GM18517 (cell line): ENCODE measurements at regions not wholly inside any gene's neighbourhood (a gene's known extent, or its start where the extent isn't known, plus 50 kb on each side); places are given as distances from the start of the nearest gene placed in this dataset.
"Not testable (repeated sequence)": the region's sequence is repeated elsewhere in the genome, so short reads cannot be mapped to it uniquely, and the experiment has no call there.

Experiments used
- ATAC-seq: cut with Tn5 transposase; IDR thresholded peaks from one replicate; pipeline ENCODE4 v1.9.1; 2021; ENCODE audit warnings: mild to moderate bottlenecking, moderate library complexity; ENCODE audit not compliant: unreplicated experiment

GRCh38 chr16:22651111-22651817, 140.6 kb downstream of the NPIPB5 start:
- not testable (repeated sequence) for ATAC-seq

DNA sequence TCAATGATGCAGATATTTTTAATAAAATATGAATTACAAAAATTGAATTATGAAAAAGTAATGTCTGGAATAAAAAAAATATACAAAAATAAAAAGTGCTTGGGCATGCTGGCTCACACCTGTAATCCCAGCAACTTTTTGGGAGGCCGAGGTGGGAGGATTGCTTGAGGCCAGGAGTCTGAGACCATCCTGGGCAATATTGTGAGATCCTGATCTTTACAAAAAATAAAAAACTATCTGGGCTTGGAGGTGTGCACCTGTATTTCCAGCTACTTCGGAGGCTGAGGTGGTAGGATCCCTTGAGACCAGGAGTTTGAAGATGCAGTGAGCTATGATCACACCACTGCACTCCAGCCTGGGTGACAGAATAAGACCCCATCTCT, 141.8 kb downstream of the NPIPB5 start:
- ATAC-seq: no peak

DNA sequence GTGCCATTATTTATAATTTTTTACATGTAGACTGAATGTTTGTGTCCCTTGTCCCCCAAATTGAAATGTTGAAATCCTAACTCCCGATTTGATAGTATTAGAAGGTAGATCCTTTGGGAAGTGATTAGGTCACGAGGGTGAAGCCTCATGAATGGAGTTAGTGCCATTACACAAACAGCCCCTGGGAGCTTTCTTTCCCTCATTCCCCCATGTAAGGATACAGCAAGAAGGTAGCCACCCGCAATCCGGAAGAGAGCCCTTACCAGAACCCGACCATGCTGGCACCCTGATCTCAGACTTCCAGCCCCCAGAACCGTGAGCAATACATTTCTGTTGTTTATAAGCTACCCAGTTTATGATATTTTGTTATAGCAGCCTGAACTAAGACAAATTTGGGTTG, 143.2 kb downstream of the NPIPB5 start:
- ATAC-seq: no peak

DNA sequence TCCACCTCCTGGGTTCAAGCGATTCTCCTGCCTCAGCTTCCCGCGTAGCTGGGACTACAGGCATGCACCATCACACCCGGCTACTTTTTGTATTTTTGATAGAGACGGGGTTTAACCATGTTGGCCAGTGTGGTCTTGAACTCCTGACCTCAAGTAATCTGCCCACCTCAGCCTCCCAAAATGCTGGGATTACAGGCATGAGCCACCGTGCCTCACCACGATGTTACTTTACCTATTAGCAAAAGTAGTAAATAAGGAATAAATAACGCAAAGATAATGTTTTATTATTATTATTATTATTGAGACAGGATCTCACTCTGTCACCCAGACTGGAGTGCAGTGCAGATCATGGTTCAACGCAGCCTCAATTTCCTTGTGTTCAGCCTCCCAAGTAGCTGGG, 145.9 kb downstream of the NPIPB5 start:
- not testable (repeated sequence) for ATAC-seq

- ATAC-seq: no peak
Measured at GRCh38 chr16:22659933-22660332, 149.2 kb downstream of the NPIPB5 start.

GRCh38 chr16:22660441-22661160, 149.9 kb downstream of the NPIPB5 start:
- ATAC-seq: no peak

DNA sequence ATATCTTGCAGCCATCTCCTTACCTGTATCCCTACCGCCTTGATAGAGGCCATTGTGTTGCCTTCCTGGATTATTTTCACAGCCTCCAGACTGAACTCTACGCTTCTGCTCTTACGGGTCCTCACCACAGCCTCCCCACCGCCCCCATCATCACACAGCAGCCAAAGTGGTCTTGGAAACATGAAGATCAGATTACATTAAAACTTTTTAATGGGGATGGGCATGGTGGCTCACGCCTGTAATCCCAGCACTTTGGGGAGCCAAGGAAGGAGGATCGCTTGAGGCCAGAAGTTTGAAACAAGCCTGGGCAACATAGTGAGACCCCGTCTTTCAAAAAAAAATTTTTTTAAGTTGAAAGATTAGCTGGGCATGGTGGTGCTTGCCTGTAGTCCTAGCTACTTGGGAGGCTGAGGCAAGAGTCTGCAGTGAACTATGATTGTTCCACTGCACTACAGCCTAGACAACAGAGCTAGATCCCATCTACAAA, 150.5 kb downstream of the NPIPB5 start:
- ATAC-seq: no peak

DNA sequence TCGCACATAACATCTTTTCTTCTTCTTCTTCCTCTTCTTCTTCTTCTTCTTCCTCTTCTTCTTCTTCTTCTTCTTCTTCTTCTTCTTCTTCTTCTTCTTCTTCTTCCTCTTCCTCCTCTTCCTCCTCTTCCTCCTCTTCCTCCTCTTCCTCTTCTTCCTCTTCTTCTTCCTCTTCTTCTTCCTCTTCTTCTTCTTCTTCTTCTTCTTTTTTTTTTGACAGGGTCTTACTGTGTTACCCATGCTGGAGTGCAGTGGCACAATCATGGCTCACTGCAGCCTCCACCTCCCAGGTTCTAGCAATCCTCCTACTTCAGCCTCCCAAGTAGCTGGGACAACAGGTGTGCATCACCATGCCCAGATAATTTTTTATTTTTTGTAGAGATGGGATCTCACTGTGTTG, 151.0 kb upstream of the HS3ST2 start:
- ATAC-seq: not testable (repeated sequence)

GRCh38 chr16:22663389-22664064, 150.4 kb upstream of the HS3ST2 start:
- ATAC-seq: no peak

DNA sequence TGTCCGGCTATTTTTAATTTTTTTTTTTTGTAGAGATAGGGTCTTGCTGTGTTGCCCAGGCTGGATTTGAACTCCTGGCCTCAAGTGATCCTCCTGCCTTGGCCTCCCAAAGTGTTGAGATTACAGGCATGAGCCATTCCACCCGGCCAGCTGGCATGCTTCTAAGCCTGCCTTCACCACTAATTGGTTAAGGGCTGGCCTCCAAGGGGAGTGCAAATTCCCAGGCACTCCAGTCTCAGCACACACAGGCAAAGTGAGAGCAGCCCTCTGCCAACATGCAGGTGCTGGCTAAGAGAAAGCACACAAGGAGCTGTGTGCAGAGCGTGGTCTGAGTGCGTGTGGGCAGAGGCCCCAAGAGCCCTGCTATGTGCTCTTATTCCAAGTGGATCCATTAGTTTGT, 149.8 kb upstream of the HS3ST2 start:
- ATAC-seq: no peak

GRCh38 chr16:22664561-22664997, 149.4 kb upstream of the HS3ST2 start:
- no peak for ATAC-seq

GRCh38 chr16:22665048-22665797, 148.7 kb upstream of the HS3ST2 start:
- no peak for ATAC-seq

DNA sequence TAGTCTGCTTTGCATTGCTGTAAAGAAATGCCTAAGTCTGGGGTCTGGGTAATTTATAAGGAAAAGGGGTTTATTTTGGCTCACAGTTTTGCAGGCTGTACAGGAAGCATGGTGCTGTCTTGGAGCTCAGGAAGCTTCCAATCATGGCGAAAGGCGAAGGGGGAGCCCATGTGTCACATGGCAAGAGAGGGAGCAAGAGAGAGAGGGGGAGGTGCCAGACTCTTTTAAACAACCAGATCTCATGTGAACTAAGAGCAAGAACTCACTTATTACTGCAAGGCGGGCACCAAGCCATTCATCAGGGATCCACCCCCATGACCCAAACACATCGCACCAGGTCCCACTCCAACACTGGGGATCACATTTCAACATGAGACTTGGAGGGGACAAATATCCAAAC, 148.2 kb upstream of the HS3ST2 start:
- no peak for ATAC-seq

- no peak for ATAC-seq
Measured at GRCh38 chr16:22668318-22668717, 145.6 kb upstream of the HS3ST2 start.

DNA sequence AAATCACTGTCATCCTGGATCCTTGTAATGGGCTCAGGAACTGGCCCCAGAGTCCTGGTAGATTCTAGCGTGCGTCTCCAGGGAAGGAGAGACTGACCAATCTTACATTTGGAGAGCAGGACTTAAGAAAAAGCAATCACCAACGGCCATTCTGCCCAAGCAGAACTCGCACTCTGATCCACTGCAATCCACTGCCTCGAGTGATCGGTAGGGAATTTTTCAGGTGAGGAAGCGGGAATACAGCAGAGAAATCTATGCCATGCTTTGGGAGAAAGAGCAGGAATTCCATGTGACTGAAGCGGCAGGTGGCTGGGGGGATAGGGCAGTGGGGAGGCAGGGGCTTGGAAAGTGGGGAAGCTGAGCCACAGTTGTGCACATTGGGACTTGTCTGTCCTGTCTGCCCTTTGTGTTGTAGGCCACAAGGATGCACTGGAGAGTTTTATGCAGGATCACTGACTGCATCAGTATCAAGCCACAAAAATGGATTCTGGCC, 143.9 kb upstream of the HS3ST2 start:
- no peak for ATAC-seq

DNA sequence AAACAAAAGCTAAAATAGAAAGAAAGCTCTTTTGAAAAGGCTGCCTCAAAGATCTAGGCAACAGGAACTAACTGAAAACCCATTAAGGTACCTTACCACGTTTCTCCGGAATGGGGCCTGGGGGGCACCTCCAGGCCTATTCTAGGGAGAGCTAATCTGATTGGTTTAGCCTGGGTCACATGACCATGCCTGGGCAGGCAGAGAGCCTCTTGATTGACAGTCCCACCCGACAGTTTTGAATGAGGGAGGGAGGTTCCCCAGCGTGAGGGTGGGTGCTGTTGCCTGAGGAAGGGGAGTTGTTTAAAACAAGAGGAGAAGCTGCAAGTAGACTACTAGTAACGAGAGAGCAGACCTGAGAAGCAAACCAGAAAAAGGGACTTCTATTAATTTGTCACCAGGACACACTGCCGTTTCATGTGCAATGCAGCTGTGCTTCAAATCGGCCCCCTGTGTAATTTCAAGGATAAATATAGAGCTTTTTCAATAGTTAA, 143.4 kb upstream of the HS3ST2 start:
- no peak for ATAC-seq

- no peak for ATAC-seq
Measured at GRCh38 chr16:22671301-22672076, 142.5 kb upstream of the HS3ST2 start.

DNA sequence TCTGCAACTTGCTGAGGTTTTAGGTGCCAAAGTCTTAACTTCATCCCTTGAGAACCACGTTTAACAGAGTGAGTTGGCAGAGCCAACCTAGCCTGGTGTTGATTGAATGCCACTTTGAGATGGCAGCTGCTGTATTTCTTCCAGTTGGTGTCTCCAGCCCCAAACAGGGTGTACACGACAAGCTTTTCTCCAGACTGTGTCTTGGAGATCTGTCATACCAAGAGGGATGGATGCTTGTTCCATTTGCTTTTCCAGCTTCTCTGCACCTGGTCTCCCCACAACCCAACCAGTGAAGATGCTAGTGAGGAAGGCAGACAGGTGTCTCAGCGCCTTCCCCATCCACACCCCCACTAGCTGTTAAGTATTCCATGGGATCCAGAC, 141.1 kb upstream of the HS3ST2 start:
- no peak for ATAC-seq

GRCh38 chr16:22673421-22673831, 140.5 kb upstream of the HS3ST2 start:
- ATAC-seq: no peak

- ATAC-seq: no peak
Measured at GRCh38 chr16:22674832-22675191, 139.2 kb upstream of the HS3ST2 start.
